ENCODE measurements at regions not wholly inside any gene's neighbourhood (a gene's known extent, or its start where the extent isn't known, plus 50 kb on each side); places are given as distances from the start of the nearest gene placed in this dataset.
"Not testable (repeated sequence)": the region's sequence is repeated elsewhere in the genome, so short reads cannot be mapped to it uniquely, and the experiment has no call there.

- no peak for DNase-seq (ENCODE audit: low spot score)
These were observed 180.7 kb upstream of the TLE4 start for GRCh38 chr9:79390781-79391770.

- no peak for DNase-seq (ENCODE audit: low spot score)
These were observed 176.5 kb upstream of the TLE4 start for GRCh38 chr9:79395228-79395627.

- DNase-seq (ENCODE audit: low spot score), result no peak
These were observed 176.0 kb upstream of the TLE4 start for GRCh38 chr9:79395755-79396154.

- DNase-seq (ENCODE audit: low spot score), result no peak
These were observed 175.6 kb upstream of the TLE4 start for GRCh38 chr9:79396168-79396567.

GRCh38 chr9:79403495-79403894 lies 168.3 kb upstream of the TLE4 start:
- no peak for DNase-seq (ENCODE audit: low spot score)

- no peak for DNase-seq (ENCODE audit: low spot score)
These were observed 163.6 kb upstream of the TLE4 start for GRCh38 chr9:79408200-79408599.

GRCh38 chr9:79408617-79409016 lies 163.1 kb upstream of the TLE4 start:
- DNase-seq (ENCODE audit: low spot score), result no peak

GRCh38 chr9:79409182-79409823 lies 162.5 kb upstream of the TLE4 start:
- DNase-seq (ENCODE audit: low spot score), result no peak

GRCh38 chr9:79425840-79426239 lies 145.9 kb upstream of the TLE4 start:
- no peak for DNase-seq (ENCODE audit: low spot score)

- DNase-seq (ENCODE audit: low spot score), result no peak
These were observed 143.3 kb upstream of the TLE4 start for GRCh38 chr9:79428422-79428821.

GRCh38 chr9:79430619-79431018 lies 141.1 kb upstream of the TLE4 start:
- DNase-seq (ENCODE audit: low spot score), result no peak

- no peak for DNase-seq (ENCODE audit: low spot score)
These were observed 140.6 kb upstream of the TLE4 start for GRCh38 chr9:79431019-79431679.

- no peak for DNase-seq (ENCODE audit: low spot score)
These were observed 139.3 kb upstream of the TLE4 start for GRCh38 chr9:79432485-79432884.

GRCh38 chr9:79433703-79434102 lies 138.1 kb upstream of the TLE4 start:
- DNase-seq (ENCODE audit: low spot score), result no peak

GRCh38 chr9:79439221-79439620 lies 132.5 kb upstream of the TLE4 start:
- DNase-seq (ENCODE audit: low spot score), result not testable (repeated sequence)

- DNase-seq (ENCODE audit: low spot score), result no peak
These were observed 125.0 kb upstream of the TLE4 start for GRCh38 chr9:79446523-79447307.

- no peak for DNase-seq (ENCODE audit: low spot score)
These were observed 124.5 kb upstream of the TLE4 start for GRCh38 chr9:79447308-79447605.

- DNase-seq (ENCODE audit: low spot score), result no peak
These were observed 124.0 kb upstream of the TLE4 start for GRCh38 chr9:79447762-79448161.

GRCh38 chr9:79452265-79452664 lies 119.5 kb upstream of the TLE4 start:
- DNase-seq (ENCODE audit: low spot score), result no peak

GRCh38 chr9:79461712-79462111 lies 110.1 kb upstream of the TLE4 start:
- DNase-seq (ENCODE audit: low spot score), result no peak

GRCh38 chr9:79465156-79465555 lies 106.6 kb upstream of the TLE4 start:
- DNase-seq (ENCODE audit: low spot score), result no peak

- no peak for DNase-seq (ENCODE audit: low spot score)
These were observed 102.6 kb upstream of the TLE4 start for GRCh38 chr9:79469164-79469563.
